Glutamatergic neuron (in vitro differentiated cells): ENCODE measurements at regions not wholly inside any gene's neighbourhood (a gene's known extent, or its start where the extent isn't known, plus 50 kb on each side); places are given as distances from the start of the nearest gene placed in this dataset.

Experiments
- DNase-seq: peaks from one replicate; pipeline ENCODE4 v3.0.0; 2022
- H3K27ac Mint-ChIP-seq: one replicate; pipeline ENCODE4 v1.8.0; 2020; ENCODE audit warnings: mild to moderate bottlenecking, mixed read lengths, inconsistent platforms; ENCODE audit not compliant: unreplicated experiment
- H3K27me3 Mint-ChIP-seq: one replicate; pipeline ENCODE4 v1.8.0; 2020; ENCODE audit warnings: mild to moderate bottlenecking, moderate library complexity, mixed read lengths, inconsistent platforms; ENCODE audit not compliant: unreplicated experiment
- H3K36me3 Mint-ChIP-seq: one replicate; pipeline ENCODE4 v1.8.0; 2020; ENCODE audit warnings: mild to moderate bottlenecking, mixed read lengths, inconsistent platforms; ENCODE audit not compliant: unreplicated experiment
- H3K4me1 Mint-ChIP-seq: one replicate; pipeline ENCODE4 v1.8.0; 2020; ENCODE audit warnings: mild to moderate bottlenecking, low read depth, mixed read lengths, inconsistent platforms; ENCODE audit not compliant: unreplicated experiment
- H3K4me3 Mint-ChIP-seq: one replicate; pipeline ENCODE4 v1.8.0; 2020; ENCODE audit warnings: mild to moderate bottlenecking, mixed read lengths, inconsistent platforms; ENCODE audit not compliant: unreplicated experiment
- H3K9me3 Mint-ChIP-seq: one replicate; pipeline ENCODE4 v1.8.0; 2020; ENCODE audit warnings: mild to moderate bottlenecking, moderate library complexity, mixed read lengths, inconsistent platforms; ENCODE audit not compliant: unreplicated experiment
- TF ChIP-seq, protein P1 (sequence below): fragments of 200-600 bp; sonication (generic); IDR thresholded peaks from one replicate; pipeline ENCODE4 v1.5.0; 2021; ENCODE audit not compliant: partially characterized antibody, unreplicated experiment

DNA sequence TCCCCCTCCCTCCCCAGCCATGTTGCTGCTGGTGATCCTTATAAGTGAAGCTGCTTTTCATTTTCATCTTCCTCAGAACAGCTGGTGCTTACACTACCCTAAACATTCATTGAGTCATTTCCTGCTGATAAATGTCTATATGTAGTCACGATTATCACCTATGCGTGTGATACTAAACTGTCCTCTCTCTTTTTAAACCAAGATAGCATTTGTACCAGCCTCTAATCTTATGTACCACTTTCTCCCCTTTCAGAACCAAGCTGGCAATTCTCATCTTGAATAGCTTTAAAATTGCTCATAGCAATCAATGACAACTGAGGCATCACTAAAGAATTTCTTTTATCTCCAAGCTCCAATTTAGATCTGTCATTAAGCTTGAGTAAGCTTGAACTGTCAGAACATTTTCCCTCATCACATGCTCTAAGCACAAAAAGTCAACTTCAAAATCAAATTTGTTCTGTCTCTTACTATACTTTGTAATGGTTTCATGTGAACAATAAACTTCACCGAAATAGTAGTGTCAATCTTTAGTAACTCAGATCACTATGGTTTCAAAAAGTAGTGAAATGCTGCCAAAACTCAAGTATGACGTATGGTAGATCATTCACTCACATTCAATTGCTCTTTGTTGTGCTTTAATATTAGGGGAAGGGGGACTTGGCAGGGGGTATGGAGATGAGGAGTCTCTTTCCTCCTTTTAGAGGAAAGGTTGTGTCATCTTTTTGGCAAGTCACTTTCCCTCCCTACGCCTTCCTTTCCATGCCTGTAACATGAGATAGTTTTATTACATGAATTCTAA is 178.1 kb upstream of the NOVA1 start:
- DNase-seq: no peak
- H3K27me3 Mint-ChIP-seq: no peaks in the 10 kb centered on the region
- H3K4me1 Mint-ChIP-seq: no peaks in the 10 kb centered on the region
- no peaks in the 10 kb centered on the region for H3K9me3 Mint-ChIP-seq
- TF ChIP-seq, protein P1, sequence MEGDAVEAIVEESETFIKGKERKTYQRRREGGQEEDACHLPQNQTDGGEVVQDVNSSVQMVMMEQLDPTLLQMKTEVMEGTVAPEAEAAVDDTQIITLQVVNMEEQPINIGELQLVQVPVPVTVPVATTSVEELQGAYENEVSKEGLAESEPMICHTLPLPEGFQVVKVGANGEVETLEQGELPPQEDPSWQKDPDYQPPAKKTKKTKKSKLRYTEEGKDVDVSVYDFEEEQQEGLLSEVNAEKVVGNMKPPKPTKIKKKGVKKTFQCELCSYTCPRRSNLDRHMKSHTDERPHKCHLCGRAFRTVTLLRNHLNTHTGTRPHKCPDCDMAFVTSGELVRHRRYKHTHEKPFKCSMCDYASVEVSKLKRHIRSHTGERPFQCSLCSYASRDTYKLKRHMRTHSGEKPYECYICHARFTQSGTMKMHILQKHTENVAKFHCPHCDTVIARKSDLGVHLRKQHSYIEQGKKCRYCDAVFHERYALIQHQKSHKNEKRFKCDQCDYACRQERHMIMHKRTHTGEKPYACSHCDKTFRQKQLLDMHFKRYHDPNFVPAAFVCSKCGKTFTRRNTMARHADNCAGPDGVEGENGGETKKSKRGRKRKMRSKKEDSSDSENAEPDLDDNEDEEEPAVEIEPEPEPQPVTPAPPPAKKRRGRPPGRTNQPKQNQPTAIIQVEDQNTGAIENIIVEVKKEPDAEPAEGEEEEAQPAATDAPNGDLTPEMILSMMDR: no peak
- peaks cover 4% of the 10 kb centered on the region for H3K36me3 Mint-ChIP-seq
- no peak overlapping the region for H3K4me3 Mint-ChIP-seq
- H3K27ac Mint-ChIP-seq: no peak overlapping the region

DNA sequence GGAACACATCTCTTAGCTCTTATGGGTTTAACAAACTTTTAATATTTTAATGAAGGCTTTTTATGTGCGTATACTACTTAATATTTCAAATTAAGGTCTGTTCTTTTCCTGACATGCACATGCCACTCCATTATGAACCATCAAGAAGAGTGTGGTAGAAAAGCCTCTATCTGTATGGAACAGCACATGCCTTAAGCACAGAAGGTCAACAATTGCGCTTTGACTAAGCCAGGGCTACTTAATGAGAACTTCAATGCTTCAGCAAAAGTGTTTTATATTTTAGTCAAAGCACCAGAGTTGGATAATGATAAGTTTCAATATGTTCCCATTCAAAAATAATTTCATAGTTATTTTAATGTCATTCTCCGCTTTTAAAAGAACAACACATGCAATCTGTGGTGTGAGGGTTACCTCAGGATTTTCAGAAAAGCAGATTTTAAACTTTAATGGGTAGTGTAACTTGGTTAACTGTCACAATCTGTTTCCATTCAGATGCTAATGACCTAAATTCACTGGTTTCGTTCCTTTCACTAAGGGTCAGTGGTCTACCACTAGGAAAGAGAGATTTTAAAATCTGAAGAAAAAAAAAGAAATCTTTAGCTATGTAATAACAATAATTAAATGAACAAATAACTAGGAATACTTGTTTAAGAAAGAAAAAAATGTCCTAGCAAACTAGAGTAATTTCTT is 193.4 kb upstream of the NOVA1 start:
- no peaks in the 10 kb centered on the region for H3K27me3 Mint-ChIP-seq
- no peak for DNase-seq
- TF ChIP-seq, protein P1: no peak
- peaks cover 5% of the 10 kb centered on the region for H3K4me1 Mint-ChIP-seq
- H3K36me3 Mint-ChIP-seq: no peaks in the 10 kb centered on the region
- no peak overlapping the region for H3K27ac Mint-ChIP-seq
- H3K9me3 Mint-ChIP-seq: peaks cover 3% of the 10 kb centered on the region
- no peak overlapping the region for H3K4me3 Mint-ChIP-seq

DNA sequence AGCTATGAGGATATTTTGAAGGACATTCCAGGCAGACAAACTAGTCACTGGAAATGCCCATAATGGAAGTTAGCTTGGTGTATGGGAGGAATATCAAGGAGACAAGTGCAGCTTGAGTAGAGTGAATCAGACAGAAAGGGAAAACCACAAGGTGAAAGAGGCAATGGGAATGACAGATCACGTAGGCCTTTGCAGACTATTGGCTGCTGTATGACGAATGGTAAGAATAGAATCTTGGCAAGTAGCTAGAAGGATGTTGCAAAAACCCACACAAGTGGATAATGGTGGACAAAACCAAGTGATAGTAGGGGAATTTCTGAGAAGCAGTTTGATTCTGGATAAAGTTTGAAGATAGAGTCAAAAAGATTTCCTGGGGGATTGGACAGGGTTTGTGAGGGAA is 196.9 kb upstream of the NOVA1 start:
- Mint-ChIP-seq H3K4me3 (no peak overlapping the region), H3K36me3 (no peaks in the 10 kb centered on the region), H3K4me1 (peaks cover 5% of the 10 kb centered on the region), H3K9me3 (peaks cover 2% of the 10 kb centered on the region), H3K27ac (no peak overlapping the region), H3K27me3 (no peaks in the 10 kb centered on the region)
- TF ChIP-seq, protein P1: no peak
- no peak for DNase-seq

DNA sequence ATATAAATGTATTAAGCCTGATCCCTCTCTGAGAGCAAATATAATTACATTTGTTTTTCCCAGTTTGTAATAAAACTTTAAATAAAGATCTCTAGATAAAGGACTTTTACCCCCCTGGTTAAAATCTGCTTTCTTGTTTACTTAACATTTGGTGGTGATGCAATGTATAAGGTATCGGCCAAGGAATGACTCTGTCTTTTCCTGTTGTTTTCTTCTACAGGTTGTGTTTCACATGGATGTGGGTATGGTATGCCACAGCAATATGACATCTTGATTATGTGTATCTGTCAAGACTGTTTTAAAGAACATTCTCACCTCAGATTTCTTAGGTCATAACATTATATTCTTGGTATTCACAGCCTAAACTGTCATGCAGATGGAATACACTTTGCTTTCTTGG is 210.6 kb upstream of the NOVA1 start:
- TF ChIP-seq, protein P1: no peak
- Mint-ChIP-seq H3K36me3 (peaks cover 19% of the 10 kb centered on the region), H3K27me3 (peaks cover 2% of the 10 kb centered on the region), H3K4me3 (no peak overlapping the region), H3K27ac (no peak overlapping the region), H3K4me1 (peaks cover 26% of the 10 kb centered on the region), H3K9me3 (peaks cover 9% of the 10 kb centered on the region)
- no peak for DNase-seq

DNA sequence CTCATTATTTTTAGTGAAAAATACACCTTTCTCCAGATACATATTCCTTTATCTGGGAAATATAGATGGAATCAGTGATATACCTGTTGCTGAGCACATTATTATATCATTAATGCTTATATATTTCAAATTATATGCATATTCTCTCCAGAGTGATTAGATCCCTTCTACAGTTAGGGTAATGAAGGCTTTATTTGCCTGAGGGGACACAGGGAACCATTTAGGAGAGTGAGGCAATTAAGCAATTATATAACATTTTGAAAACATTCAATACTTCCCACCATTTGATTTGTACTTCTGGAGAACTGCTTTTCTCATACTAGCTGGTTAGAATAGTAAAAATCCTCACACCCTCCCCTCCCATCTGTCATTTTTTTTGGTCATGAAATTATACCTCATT is 212.8 kb upstream of the NOVA1 start:
- no peak for DNase-seq

More for the DNA sequence above, 212.8 kb upstream of the NOVA1 start:
- TF ChIP-seq, protein P1: no peak
- Mint-ChIP-seq H3K27me3 (peaks cover 2% of the 10 kb centered on the region), H3K9me3 (peaks cover 4% of the 10 kb centered on the region), H3K27ac (no peak overlapping the region), H3K36me3 (peaks cover under 1% of the 10 kb centered on the region), H3K4me1 (peaks cover 37% of the 10 kb centered on the region), H3K4me3 (no peak overlapping the region)
